HG02943 (cell line): ENCODE measurements at regions not wholly inside any gene's neighbourhood (a gene's known extent, or its start where the extent isn't known, plus 50 kb on each side); places are given as distances from the start of the nearest gene placed in this dataset.

Source experiments
- ATAC-seq: cut with Tn5 transposase; IDR thresholded peaks from one replicate; pipeline ENCODE4 v1.9.1; 2021; ENCODE audit warnings: mild to moderate bottlenecking, low read depth, moderate library complexity; ENCODE audit not compliant: unreplicated experiment

- ATAC-seq, result no peak
Measured at GRCh38 chr13:59483501-59484145, 680.1 kb downstream of the DIAPH3 start.

DNA sequence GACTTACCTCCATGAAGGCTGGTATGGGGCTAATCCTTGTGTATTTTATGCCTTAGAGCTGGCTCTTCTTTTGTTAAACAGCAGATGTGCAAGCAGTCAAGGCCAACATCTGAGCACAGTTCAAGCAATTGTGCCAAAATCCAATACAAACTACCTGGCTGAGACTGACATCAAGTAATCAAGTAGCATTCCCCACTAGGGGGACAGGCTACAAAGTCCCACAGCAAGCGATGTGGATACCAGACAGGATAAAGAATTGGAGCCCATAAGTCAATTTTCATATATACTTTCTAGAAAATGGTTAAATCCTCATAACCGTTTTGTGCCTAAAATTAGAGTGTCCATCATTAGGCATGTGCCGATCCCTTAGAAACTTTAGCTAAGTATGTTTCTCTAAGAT is 675.8 kb downstream of the DIAPH3 start:
- no peak for ATAC-seq

DNA sequence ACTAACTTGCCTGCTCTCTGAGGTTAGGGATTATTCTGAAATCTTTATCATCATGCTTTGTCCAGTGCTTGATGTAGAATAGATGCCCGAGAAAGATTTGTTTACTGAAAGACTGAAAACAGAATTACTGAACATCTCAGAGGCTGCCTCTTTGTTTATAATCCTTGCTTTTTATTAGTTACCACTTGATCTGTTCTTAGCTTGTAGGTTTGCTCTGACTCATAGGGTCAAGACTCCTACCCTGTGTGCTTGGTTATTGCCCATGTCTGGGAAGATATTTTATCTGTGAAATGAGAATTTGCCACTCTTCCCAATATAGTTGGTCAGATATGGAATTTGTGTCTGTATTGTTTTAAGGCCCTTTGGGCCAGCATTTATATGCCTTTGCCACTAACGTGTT is 675.3 kb downstream of the DIAPH3 start:
- ATAC-seq, result no peak

GRCh38 chr13:59490651-59491050 is 673.1 kb downstream of the DIAPH3 start:
- no peak for ATAC-seq

- no peak for ATAC-seq
Measured at GRCh38 chr13:59492030-59492636, 671.6 kb downstream of the DIAPH3 start.

- no peak for ATAC-seq
Measured at GRCh38 chr13:59493436-59493965, 670.2 kb downstream of the DIAPH3 start.

- no peak for ATAC-seq
Measured at GRCh38 chr13:59494151-59494550, 669.6 kb downstream of the DIAPH3 start.

DNA sequence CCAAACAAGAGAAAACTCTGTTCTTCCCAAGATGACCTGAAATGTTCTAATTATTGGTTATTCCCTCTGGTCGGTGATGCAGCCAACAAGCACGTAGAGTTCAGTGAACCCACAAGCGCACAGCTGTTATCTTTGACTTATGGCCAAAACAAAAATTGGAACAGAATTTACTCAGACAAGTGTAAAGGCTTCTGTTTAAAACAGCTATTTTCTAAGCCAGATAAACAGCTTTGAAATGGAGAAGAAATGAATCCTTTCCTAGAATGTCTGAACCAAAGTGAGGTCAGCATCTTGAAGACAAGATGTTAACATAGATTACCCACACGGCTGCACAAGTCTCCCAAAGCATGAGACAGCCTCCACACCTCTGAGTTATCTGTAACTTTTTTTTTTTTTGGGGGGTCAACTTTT is 669.2 kb downstream of the DIAPH3 start:
- no peak for ATAC-seq

- no peak for ATAC-seq
Measured at GRCh38 chr13:59495299-59495698, 668.4 kb downstream of the DIAPH3 start.

GRCh38 chr13:59495936-59496512 is 667.7 kb downstream of the DIAPH3 start:
- ATAC-seq, result no peak

DNA sequence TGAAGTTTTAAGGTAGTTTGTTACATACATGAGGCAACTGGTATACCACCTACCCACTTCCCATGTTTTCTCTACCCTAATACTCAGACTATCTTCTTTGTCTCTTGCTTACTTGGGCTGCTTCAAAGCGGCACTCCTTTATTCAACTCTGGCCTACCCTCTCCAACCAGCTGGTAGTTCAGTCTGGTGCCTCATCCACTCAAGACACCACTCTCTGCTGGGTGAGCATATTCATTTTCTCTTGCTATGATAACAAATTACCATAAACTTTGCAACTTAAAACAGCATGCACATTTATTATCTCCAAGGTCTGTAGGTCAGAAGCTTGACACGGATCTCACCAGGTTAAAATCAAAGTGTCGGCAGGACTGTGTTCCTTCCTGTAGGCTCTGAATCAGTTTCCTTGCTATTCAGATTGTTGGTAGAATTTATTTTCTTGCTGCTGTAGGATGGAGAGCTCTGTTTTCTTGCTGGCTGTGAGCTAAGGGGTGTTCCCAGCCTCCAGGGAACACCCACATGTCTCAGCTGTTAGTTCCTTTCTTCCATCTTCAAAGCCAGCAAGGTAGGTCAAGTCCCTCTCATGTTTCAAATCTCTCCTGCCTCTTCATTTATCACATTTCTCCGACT is 666.0 kb downstream of the DIAPH3 start:
- ATAC-seq, result no peak

DNA sequence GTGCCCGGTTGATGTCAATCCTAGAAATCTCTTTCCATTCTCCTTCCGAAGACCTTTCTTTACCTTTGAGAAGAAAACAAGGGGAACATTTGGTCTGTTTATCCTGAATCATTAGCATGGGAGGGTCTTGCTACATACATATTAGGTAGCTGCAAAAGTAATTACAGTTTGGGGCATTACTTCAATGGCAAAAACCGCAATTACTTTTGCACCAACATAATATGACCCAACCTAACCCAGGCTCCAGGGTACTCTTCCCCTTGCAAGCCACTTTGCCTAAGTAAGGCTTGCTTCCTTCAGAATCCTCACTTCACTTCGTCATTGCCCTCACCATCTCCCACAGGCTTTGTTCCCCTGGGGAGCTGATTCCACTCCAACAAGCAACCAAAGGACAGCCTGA is 662.7 kb downstream of the DIAPH3 start:
- no peak for ATAC-seq

- ATAC-seq, result no peak
Measured at GRCh38 chr13:59504407-59504806, 659.3 kb downstream of the DIAPH3 start.

DNA sequence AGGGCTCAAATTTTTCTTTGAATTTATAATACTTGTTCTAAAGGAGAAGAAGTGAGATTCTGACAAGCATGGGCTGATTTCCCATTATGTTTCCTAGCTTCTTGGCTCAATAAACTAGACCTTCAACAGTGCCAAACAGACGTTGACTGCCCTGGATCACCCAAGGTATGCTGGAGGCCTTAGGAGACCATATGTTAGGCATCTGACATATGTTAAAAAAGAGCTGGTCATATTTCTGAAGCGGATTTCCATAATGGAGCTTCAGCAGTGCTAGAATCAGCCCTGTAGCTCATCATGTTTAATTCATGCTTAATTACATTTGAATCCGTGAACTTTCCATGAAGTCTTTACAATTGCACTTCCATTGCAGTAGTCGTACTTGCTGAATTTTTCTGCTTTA is 653.3 kb downstream of the DIAPH3 start:
- no peak for ATAC-seq

- ATAC-seq, result no peak
Measured at GRCh38 chr13:59513686-59514085, 650.0 kb downstream of the DIAPH3 start.

- ATAC-seq, result no peak
Measured at GRCh38 chr13:59514316-59514715, 649.4 kb downstream of the DIAPH3 start.

DNA sequence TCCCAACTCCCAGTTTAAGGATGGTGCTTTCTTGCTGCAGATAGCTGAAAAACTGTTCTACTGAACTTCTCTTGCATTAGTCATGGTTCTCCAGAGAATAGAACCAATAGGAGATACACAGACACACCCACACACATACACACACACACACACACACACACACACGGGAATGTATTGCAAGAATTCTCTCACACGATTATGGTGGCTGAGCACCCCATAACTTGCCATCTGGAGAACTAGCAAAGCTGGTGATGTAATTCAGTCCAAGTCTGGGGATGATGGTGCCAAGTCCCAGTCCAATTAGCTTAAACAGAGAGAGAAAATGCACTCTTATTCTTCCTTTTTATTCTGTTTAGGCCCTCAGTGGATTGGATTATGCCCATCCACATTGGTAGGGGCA is 643.9 kb downstream of the DIAPH3 start:
- no peak for ATAC-seq

GRCh38 chr13:59521549-59521948 is 642.2 kb downstream of the DIAPH3 start:
- no peak for ATAC-seq

DNA sequence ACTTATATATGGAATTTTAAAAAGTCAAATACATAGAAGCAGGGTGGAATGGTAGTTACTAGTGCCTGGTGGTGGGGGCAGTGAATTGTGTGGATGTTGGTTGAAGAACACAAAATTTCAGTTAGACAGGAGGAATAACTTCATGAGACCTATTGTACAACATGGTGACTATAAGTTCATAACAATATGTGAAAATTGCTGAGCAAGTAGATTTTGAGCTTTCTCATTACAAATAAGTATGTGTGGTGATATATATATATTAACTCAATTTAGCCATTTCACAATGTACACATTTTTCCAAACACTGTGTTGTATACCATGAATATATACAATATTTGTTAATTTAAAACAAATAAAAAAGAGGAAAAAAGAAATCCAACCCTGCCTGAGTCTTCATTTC is 641.1 kb downstream of the DIAPH3 start:
- no peak for ATAC-seq

DNA sequence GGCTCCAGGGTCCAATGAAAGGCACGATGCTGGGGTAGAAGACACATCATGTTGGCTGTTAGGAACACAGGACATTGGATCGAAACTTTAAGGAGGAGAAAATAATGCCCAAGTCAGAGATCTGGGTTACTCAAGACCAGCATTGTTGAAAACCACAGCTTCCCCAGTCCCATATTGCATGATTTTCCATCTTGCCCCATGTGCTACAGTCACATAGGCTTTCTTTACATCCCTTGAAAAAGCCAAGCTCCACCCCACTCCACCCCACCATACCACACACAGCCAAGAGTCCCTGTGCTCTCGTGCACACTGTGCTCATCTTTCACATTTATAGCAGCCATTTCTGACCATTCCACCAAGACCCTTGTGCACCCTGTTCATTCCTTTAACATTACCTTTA is 636.2 kb downstream of the DIAPH3 start:
- ATAC-seq, result no peak

DNA sequence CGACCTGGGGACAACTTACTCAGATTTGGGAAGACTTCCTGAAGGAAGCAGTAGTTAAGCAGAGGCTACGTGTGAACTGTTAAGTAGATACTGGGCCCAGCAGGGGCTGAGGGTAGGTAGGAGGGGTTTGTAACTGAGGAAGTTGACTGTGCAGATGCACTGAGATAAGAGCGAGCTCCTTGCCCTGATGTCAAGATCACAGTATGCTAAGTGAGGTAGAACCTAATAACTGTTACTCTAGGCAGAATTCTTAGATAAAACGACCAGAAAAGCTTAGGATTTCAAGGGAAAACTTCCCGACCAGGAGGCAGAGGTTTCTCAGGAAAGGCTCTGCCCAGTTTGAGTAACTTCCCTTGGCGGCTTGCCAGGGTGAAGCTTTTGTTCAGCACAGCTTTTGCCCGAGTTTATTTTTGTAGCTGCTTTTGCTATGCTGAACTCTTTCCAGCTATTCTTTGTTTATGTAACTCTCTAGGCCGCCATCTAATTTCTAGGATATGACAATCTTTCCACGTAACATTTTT is 632.1 kb downstream of the DIAPH3 start:
- no peak for ATAC-seq
